Ishikawa (cell line): ENCODE measurements at regions not wholly inside any gene's neighbourhood (a gene's known extent, or its start where the extent isn't known, plus 50 kb on each side); places are given as distances from the start of the nearest gene placed in this dataset.

ENCODE experiments used
- CREB1 ChIP-seq: IDR thresholded peaks from 2 replicates; pipeline ENCODE4 v1.6.1; 2012; ENCODE audit warnings: low read depth
- EP300 ChIP-seq: IDR thresholded peaks from 2 replicates; pipeline ENCODE4 v1.6.1; 2012; ENCODE audit warnings: borderline replicate concordance
- FOXM1 ChIP-seq: IDR thresholded peaks from 2 replicates; pipeline ENCODE4 v1.6.1; 2012; ENCODE audit warnings: low read depth, borderline replicate concordance
- TAF1 ChIP-seq: IDR thresholded peaks from 2 replicates; pipeline ENCODE4 v1.6.1; 2012; ENCODE audit warnings: low read depth, mild to moderate bottlenecking
- TF ChIP-seq, protein P1 (sequence below): IDR thresholded peaks from 2 replicates; pipeline ENCODE4 v1.6.1; 2012; ENCODE audit warnings: low read depth, mild to moderate bottlenecking

DNA sequence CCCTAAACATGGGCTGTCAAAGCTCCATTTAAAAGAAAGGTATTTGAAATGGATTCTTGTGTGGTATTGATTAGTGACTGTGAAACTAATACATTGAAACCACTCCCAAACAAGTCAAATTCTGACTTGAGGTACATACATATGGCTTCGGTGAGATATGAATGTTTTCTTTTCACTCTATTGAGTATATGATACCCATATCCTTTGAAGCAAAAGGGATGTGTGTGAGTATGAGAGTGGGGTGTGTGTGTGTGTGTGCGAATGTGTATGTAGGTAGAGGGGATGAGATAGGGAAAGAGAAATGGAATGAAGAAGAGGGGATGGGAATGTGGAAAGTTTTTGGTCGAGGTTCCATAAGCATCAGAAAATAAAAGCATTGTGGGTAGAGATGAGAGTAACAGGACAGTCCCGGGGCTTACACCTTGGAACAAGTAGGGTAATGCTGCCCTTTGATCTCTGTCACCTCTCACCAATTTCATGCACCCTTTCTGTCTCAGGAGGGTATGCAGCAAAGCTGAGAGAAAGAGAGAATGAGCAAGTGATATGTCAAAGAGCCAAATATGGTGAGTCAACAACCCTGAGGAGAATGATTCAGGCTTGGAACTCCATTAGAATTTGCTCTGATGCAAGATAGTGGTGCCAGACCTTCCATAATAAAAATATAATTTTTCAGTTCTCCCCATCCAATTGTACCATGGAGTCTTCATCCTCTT lies 64.0 kb upstream of the ZEB2 start:
- TF ChIP-seq EP300 (no peak), TAF1 (no peak), CREB1 (no peak), FOXM1 (no peak)
- TF ChIP-seq, protein P1, sequence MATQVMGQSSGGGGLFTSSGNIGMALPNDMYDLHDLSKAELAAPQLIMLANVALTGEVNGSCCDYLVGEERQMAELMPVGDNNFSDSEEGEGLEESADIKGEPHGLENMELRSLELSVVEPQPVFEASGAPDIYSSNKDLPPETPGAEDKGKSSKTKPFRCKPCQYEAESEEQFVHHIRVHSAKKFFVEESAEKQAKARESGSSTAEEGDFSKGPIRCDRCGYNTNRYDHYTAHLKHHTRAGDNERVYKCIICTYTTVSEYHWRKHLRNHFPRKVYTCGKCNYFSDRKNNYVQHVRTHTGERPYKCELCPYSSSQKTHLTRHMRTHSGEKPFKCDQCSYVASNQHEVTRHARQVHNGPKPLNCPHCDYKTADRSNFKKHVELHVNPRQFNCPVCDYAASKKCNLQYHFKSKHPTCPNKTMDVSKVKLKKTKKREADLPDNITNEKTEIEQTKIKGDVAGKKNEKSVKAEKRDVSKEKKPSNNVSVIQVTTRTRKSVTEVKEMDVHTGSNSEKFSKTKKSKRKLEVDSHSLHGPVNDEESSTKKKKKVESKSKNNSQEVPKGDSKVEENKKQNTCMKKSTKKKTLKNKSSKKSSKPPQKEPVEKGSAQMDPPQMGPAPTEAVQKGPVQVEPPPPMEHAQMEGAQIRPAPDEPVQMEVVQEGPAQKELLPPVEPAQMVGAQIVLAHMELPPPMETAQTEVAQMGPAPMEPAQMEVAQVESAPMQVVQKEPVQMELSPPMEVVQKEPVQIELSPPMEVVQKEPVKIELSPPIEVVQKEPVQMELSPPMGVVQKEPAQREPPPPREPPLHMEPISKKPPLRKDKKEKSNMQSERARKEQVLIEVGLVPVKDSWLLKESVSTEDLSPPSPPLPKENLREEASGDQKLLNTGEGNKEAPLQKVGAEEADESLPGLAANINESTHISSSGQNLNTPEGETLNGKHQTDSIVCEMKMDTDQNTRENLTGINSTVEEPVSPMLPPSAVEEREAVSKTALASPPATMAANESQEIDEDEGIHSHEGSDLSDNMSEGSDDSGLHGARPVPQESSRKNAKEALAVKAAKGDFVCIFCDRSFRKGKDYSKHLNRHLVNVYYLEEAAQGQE: no peak
